22Rv1 (cell line): ENCODE measurements at regions not wholly inside any gene's neighbourhood (a gene's known extent, or its start where the extent isn't known, plus 50 kb on each side); places are given as distances from the start of the nearest gene placed in this dataset.

Experiments used
- H3K27ac ChIP-seq: fragments of 450-650 bp; 2 replicates; pipeline ENCODE4 v1.5.1; 2017
- ZFX ChIP-seq: fragments of 450-650 bp; IDR thresholded peaks from 2 replicates; pipeline ENCODE4 v1.6.1; 2017; ENCODE audit warnings: antibody characterized with exemption, borderline replicate concordance
- TF ChIP-seq, protein P1 (sequence below): fragments of 450-650 bp; IDR thresholded peaks from 2 replicates; pipeline ENCODE4 v1.5.1; 2017; ENCODE audit warnings: mild to moderate bottlenecking

DNA sequence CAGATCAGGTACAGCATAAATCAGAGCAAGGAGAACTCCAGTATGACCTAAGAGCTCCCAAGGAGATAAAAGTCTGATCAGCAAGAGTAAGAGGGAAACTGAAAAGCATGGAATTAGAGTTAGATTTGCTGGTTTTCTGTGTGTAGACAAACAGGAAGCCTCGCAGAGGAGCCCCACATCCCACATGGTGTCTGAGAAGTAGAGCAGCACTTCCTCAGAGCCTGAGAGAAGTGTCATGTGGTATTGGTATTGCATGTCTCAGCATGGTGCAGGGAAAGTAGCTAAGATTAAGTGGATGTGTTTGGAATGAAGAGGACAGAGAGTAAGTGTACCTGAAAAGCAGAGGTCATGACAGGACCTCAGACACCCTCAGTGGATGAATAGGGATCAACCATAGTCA lies 175.4 kb upstream of the GBE1 start:
- no peak overlapping the region for H3K27ac ChIP-seq
- no peak for TF ChIP-seq ZFX
- TF ChIP-seq, protein P1, sequence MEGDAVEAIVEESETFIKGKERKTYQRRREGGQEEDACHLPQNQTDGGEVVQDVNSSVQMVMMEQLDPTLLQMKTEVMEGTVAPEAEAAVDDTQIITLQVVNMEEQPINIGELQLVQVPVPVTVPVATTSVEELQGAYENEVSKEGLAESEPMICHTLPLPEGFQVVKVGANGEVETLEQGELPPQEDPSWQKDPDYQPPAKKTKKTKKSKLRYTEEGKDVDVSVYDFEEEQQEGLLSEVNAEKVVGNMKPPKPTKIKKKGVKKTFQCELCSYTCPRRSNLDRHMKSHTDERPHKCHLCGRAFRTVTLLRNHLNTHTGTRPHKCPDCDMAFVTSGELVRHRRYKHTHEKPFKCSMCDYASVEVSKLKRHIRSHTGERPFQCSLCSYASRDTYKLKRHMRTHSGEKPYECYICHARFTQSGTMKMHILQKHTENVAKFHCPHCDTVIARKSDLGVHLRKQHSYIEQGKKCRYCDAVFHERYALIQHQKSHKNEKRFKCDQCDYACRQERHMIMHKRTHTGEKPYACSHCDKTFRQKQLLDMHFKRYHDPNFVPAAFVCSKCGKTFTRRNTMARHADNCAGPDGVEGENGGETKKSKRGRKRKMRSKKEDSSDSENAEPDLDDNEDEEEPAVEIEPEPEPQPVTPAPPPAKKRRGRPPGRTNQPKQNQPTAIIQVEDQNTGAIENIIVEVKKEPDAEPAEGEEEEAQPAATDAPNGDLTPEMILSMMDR, result no peak

DNA sequence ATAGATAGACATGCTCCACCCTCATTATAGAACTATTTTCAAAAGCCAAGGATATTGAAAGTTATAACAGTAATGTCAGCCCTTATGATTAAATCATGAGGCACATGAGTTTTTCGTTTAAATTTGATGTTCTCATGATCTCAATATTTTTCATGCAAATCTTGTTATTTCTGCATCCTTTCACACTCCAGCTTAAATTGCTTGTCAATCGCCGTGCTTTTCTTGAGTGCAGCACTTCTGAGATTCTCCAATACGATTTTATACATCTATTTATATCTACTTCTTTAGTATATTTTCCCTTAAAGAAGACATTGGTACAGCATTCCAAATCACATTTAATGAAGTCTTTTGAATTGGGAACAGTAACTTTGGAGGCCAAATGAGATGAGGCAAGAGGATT lies 171.2 kb upstream of the GBE1 start:
- TF ChIP-seq ZFX, result no peak
- TF ChIP-seq, protein P1, result no peak
- no peak overlapping the region for H3K27ac ChIP-seq

DNA sequence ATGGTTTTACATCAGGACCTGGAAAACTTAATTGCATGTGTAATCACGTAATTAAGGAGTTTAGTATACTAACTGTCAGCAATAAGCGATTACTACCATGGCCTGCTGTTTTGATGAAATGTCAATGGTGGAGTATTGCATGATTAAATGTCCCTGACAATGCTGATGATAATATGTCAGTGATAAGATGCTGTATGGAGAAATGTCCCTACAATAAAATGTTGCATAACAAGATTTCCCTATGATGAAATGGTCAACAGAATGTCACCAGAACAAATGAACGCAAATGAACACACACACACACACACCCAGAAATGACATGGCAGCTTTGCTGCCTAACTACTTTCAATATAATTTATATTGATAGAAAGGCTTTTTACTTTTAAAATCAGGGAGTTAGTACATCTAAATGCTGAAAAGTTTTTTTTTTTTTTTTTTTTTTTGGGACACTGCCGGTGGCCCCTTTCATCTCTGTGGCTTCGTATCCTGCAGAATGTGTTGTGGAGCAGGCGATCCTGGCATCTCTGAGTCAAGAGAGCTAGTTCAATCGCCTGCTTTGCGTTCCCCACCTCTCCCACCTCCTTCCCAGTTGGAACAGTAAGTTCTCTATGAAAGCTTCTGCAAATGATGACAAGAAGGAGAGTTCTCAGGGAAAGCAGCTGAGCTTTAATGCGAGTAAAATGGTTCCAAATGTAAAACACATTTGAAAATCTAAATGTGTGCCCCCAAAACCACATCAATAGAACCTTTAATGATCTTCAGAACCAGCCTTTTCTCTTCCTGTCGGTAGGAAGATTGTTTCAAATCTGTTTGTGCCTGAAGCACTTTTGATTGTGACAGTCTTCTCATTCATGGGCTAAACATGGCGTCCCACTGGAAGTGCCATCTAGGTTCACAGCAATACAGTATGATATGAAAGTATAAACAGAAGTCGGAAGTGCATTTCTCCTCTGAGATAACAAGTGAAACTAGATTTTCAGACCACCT lies 170.1 kb upstream of the GBE1 start:
- TF ChIP-seq ZFX, result no peak
- TF ChIP-seq, protein P1, result no peak
- H3K27ac ChIP-seq, result no peak overlapping the region

DNA sequence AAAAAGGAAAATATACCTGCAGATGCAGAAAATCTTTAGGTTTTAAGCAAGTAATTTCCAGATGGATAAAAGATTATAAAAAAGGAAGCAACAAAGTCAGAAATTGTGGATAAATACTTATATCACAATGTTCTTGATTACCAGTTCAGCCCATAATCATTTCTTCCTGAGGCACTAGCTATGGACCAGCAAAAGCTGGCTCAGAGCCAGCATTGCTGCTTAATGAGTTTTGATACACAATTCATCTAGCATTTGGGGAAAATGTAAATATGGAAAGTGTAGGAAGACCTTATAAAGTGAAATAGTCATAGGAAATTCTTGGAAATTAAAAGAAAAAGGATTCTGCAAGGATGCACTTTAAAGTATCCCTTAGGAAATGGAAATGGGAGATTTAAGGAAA lies 168.3 kb upstream of the GBE1 start:
- no peak for TF ChIP-seq ZFX
- TF ChIP-seq, protein P1, result no peak

DNA sequence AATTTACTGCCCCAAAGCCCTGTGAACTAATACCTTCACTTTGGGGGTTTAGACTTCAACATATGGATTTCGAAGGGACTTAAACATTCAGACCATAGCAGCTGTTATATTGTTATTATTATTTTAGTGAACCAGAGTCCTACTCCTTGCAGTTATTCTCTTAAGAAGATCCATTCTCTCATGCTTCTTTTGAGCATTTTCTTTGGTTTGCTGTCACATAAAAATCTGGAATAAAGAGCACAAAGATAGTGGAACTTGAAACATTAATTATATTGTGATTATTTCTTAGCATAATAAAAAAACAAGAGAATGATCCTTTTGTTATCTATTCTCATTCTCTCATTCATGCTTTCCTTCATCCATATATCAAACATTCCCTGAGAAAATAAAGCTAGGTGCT lies 166.4 kb upstream of the GBE1 start:
- TF ChIP-seq, protein P1, result no peak
- no peak for TF ChIP-seq ZFX
- no peak overlapping the region for H3K27ac ChIP-seq

More for the DNA sequence above, 168.3 kb upstream of the GBE1 start:
- no peak overlapping the region for H3K27ac ChIP-seq

DNA sequence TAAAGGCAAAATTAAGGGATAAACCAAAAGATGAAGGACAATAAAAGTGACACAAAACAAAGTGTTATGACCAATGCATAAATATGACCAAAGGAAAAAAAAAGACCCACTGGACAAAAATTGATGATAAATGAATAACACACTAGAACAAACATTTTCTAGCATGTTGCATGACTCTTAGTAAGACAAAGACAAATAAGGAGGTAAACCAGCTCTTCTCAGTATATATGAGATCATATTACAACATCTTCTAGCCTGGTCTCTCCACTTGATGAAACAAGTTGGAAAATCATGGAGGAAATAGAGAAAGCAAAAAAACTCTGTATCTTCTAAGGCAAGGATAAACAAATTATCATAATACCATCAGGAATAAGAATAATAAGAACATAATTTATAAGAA lies 163.9 kb upstream of the GBE1 start:
- no peak for TF ChIP-seq ZFX
- TF ChIP-seq, protein P1, result no peak
- H3K27ac ChIP-seq, result no peak overlapping the region

DNA sequence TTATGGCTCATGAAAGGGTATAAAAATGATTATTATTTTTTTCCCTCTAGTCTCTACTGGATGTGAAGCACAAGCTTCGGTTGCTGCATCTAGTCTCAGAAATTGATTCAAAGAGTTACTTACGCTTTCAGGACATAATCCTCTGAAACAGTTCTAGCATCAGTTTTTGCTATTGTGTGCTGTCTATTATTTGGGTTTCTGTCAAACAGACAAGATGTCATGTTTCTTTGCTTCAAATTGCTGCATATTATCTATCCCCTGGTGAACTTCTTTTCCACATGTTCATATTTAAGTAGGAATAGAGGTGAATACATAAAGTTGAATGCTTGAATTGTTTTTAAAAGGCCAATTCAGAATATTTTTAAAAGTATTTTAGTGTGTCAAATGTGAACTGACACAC lies 161.6 kb upstream of the GBE1 start:
- no peak for TF ChIP-seq ZFX
- TF ChIP-seq, protein P1, result no peak

More for the DNA sequence above, 161.6 kb upstream of the GBE1 start:
- H3K27ac ChIP-seq, result no peak overlapping the region
